Adipocyte (in vitro differentiated cells): ENCODE measurements at regions not wholly inside any gene's neighbourhood (a gene's known extent, or its start where the extent isn't known, plus 50 kb on each side); places are given as distances from the start of the nearest gene placed in this dataset.

ENCODE experiments used
- DNase-seq: peaks from one replicate; pipeline ENCODE4 v3.0.0-alpha.2; 2015; ENCODE audit warnings: low read depth
- H3K27me3 ChIP-seq: replicated peaks from 2 replicates; pipeline ENCODE4 v1.7.0; 2013; ENCODE audit warnings: mild to moderate bottlenecking, low read length, moderate library complexity; ENCODE audit not compliant: control insufficient read depth, insufficient read depth
- H3K36me3 ChIP-seq: 2 replicates; pipeline ENCODE4 v1.7.0; 2013; ENCODE audit warnings: low read length, mild to moderate bottlenecking, moderate library complexity; ENCODE audit not compliant: control insufficient read depth, insufficient read depth, severe bottlenecking
- H3K4me1 ChIP-seq: 2 replicates; pipeline ENCODE4 v1.7.0; 2013; ENCODE audit warnings: mild to moderate bottlenecking, low read length, moderate library complexity; ENCODE audit not compliant: control insufficient read depth, insufficient read depth
- H3K4me3 ChIP-seq: 2 replicates; pipeline ENCODE4 v1.7.0; 2013; ENCODE audit warnings: mild to moderate bottlenecking, low read length, moderate library complexity
- H3K9ac ChIP-seq: 2 replicates; pipeline ENCODE4 v1.7.0; 2013; ENCODE audit warnings: mild to moderate bottlenecking, low read length, moderate library complexity
- H3K9me3 ChIP-seq: 2 replicates; pipeline ENCODE4 v1.7.0; 2013; ENCODE audit warnings: mild to moderate bottlenecking, low read length, moderate library complexity; ENCODE audit not compliant: control insufficient read depth

GRCh38 chr7:1359051-1359400, 100.2 kb downstream of the MICALL2 start:
- Histone ChIP-seq H3K36me3 (no peaks in the 10 kb centered on the region), H3K27me3 (peaks cover 34% of the 10 kb centered on the region), H3K9ac (no peak overlapping the region), H3K9me3 (no peaks in the 10 kb centered on the region), H3K4me1 (no peaks in the 10 kb centered on the region), H3K4me3 (no peak overlapping the region)
- DNase-seq: no peak

- H3K9me3 ChIP-seq: no peaks in the 10 kb centered on the region
- H3K4me1 ChIP-seq: no peaks in the 10 kb centered on the region
- H3K9ac ChIP-seq: no peak overlapping the region
- peaks cover 34% of the 10 kb centered on the region for H3K27me3 ChIP-seq
- no peak for DNase-seq
- H3K36me3 ChIP-seq: no peaks in the 10 kb centered on the region
- no peak overlapping the region for H3K4me3 ChIP-seq
Measured at GRCh38 chr7:1359681-1360485, 99.4 kb downstream of the MICALL2 start.

- H3K9me3 ChIP-seq: peaks cover 3% of the 10 kb centered on the region
- H3K36me3 ChIP-seq: no peaks in the 10 kb centered on the region
- no peak for DNase-seq
- H3K4me1 ChIP-seq: no peaks in the 10 kb centered on the region
- H3K9ac ChIP-seq: no peak overlapping the region
- no peak overlapping the region for H3K4me3 ChIP-seq
- peaks cover 34% of the 10 kb centered on the region for H3K27me3 ChIP-seq
Measured at GRCh38 chr7:1360521-1360971, 98.7 kb downstream of the MICALL2 start.

GRCh38 chr7:1361016-1361755, 98.1 kb downstream of the MICALL2 start:
- Histone ChIP-seq H3K4me1 (no peaks in the 10 kb centered on the region), H3K4me3 (no peak overlapping the region), H3K9ac (no peak overlapping the region), H3K36me3 (no peaks in the 10 kb centered on the region), H3K9me3 (peaks cover 9% of the 10 kb centered on the region), H3K27me3 (peaks cover 33% of the 10 kb centered on the region)
- no peak for DNase-seq

DNA sequence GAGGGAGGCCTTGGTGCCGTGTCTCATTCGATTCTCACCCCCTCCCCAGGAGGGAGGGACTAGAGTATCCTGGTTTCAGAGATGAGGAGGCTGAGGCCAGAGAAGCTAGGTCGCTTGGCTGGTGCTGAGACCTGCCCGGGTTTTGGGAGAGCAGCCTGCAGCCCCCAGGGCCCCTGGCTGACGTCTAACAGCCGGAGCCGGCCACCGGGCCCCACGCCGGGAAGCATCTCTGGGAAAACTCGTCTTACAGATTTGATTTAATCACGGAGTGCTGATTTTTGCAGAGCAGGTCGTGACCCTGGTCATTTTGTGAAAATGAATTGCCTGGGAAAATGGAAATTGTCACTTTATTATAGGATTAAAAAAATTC, 97.5 kb downstream of the MICALL2 start:
- no peaks in the 10 kb centered on the region for H3K4me1 ChIP-seq
- no peak overlapping the region for H3K4me3 ChIP-seq
- H3K36me3 ChIP-seq: no peaks in the 10 kb centered on the region
- H3K9me3 ChIP-seq: peaks cover 11% of the 10 kb centered on the region
- DNase-seq: no peak
- H3K9ac ChIP-seq: no peak overlapping the region
- H3K27me3 ChIP-seq: peaks cover 36% of the 10 kb centered on the region

DNA sequence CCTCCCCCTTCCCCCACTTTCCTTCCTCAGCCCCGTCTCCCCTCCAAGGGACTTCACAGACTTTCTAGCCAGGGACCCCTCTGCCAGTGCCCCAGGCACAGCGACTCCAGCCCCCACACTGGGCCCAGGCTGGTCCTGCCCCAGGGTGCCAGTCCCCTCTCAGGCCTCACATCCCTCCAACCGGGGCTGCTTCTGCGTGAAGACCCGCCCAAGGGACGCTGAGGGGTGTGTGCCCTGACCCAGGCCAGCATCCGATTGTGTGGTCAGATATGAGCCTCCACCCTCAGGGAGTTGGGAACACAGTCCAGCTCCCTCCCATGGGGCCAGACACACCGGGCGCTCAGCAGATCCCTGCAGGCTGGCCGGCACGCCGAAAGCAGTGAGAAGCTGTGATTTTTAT, 97.0 kb downstream of the MICALL2 start:
- Histone ChIP-seq H3K9me3 (peaks cover 11% of the 10 kb centered on the region), H3K9ac (no peak overlapping the region), H3K4me1 (no peaks in the 10 kb centered on the region), H3K27me3 (peaks cover 35% of the 10 kb centered on the region), H3K36me3 (no peaks in the 10 kb centered on the region), H3K4me3 (no peak overlapping the region)
- DNase-seq: no peak

DNA sequence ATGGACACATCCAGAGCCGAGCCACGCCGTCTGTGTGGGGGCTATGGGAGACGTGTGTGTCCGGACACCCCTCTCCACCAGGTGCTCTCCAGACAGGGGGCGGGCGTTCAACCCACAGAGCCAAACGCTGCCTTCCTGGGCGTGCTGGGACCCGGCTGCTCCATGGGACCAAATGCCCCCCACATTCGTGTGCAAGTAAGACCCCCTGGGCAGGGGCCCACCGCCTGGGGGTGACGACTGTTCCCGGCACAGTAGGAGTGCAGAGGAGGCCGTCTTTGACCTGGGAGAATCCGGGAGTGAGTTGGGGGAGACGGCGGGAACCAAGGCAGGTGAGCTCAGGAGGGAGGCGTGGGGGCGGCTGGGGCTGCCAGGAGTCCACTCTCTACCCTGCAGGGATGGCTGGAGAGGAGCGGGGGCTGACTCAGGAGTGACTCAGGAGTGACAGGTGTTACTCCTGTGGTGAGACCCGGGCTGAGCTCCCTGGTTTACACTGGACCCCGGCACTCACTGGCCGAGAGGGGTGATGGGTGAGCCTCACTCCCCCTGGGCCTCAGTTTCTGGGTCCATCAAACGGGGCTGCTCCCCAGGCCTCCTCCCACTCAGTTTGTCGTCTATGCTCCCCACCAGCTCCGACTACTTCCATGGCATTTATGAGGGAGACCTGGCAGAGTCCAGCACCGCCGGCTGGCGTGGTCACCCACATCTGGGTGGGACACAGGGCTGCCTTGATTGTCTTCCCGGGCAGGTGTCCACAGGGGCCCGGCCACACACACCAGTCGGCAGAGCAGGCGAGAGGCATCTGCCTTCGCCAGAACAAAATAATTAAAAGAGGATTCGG, 95.0 kb downstream of the MICALL2 start:
- Histone ChIP-seq H3K9ac (no peak overlapping the region), H3K36me3 (no peaks in the 10 kb centered on the region), H3K4me1 (no peaks in the 10 kb centered on the region), H3K27me3 (peaks cover 47% of the 10 kb centered on the region), H3K4me3 (no peak overlapping the region), H3K9me3 (peaks cover 11% of the 10 kb centered on the region)
- no peak for DNase-seq

- no peak for DNase-seq
Measured at GRCh38 chr7:1364906-1365570, 94.2 kb downstream of the MICALL2 start.

DNA sequence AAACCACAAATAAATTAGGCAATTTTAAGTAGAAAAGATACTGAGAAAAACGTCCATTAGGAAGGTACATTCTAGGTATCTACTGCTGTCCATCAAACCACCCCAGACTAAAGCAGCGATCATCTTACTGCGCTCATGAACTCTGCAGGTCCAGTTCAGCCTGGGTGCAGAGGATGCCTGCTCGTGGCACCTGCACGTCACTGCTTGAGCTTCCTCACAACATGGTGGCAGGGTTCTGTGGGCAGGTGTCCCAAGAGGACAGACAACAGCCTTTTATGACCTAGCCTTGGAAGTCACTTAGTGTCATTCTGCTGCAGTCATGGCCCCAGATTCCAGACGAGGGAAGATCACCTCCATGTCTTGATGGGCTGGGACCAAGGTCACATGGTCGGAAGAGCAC, 93.4 kb downstream of the MICALL2 start:
- H3K9ac ChIP-seq: no peak overlapping the region
- no peak for DNase-seq
- H3K27me3 ChIP-seq: peaks cover 60% of the 10 kb centered on the region
- H3K4me1 ChIP-seq: no peaks in the 10 kb centered on the region
- H3K4me3 ChIP-seq: no peak overlapping the region
- no peaks in the 10 kb centered on the region for H3K36me3 ChIP-seq
- H3K9me3 ChIP-seq: peaks cover 11% of the 10 kb centered on the region

More at GRCh38 chr7:1364906-1365570, 94.2 kb downstream of the MICALL2 start:
- Histone ChIP-seq H3K4me3 (no peak overlapping the region), H3K4me1 (no peaks in the 10 kb centered on the region), H3K36me3 (no peaks in the 10 kb centered on the region), H3K9me3 (peaks cover 11% of the 10 kb centered on the region), H3K27me3 (peaks cover 52% of the 10 kb centered on the region), H3K9ac (no peak overlapping the region)

DNA sequence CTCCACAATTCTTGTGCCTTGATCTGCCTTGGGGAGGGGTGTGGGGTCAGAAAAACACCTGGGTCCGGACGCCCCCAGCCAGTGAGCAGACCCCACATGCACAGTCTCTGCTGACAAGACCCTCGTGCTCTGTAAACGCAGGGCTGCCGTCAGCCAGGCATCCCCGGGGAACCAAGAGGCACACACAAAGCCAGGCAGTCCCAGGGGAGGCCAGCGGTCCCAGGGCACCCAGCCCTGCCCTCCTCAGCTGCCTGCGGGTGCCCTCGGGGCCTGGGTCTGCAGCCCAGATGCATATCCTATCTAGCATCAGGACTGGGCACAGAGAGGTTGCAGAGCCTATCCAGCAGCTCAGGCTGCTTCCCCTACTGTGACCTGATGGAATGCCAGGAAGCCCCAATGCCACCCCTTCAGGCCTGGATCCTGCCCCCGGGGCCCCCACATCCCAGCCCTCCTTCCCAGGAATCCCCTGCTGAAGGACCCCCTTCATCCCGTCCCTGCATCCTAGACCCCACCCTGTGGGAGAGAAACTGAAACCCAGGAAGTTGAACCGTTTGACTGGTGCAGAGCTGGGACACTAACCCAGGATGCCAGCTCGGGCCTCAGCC, 92.4 kb downstream of the MICALL2 start:
- Histone ChIP-seq H3K9me3 (peaks cover 11% of the 10 kb centered on the region), H3K36me3 (no peaks in the 10 kb centered on the region), H3K27me3 (peaks cover 67% of the 10 kb centered on the region), H3K4me3 (no peak overlapping the region), H3K9ac (no peak overlapping the region), H3K4me1 (no peaks in the 10 kb centered on the region)
- no peak for DNase-seq
